Duodenal mucosa (tissue), 2 donors: ENCODE measurements at regions not wholly inside any gene's neighbourhood (a gene's known extent, or its start where the extent isn't known, plus 50 kb on each side); places are given as distances from the start of the nearest gene placed in this dataset.
"Not testable (repeated sequence)": the region's sequence is repeated elsewhere in the genome, so short reads cannot be mapped to it uniquely, and the experiment has no call there.

Source experiments
- H3K27ac ChIP-seq: one replicate; pipeline ENCODE4 v1.7.0; 2013; ENCODE audit warnings: low read depth, low read length
- H3K27me3 ChIP-seq, 2 donors: one replicate each; pipeline ENCODE4 v1.7.0; 2013; ENCODE audit warnings: low read length in 2 of 2, control low read depth in 1 of 2; ENCODE audit not compliant: insufficient read depth in 2 of 2, control insufficient read depth in 1 of 2
- H3K36me3 ChIP-seq, 2 donors: one replicate each; pipeline ENCODE4 v1.7.0; 2013; ENCODE audit warnings: low read length in 2 of 2, control low read depth in 1 of 2; ENCODE audit not compliant: insufficient read depth in 2 of 2, control insufficient read depth in 1 of 2
- H3K4me1 ChIP-seq, 2 donors: one replicate each; pipeline ENCODE4 v1.7.0; 2013; ENCODE audit warnings: low read length in 2 of 2, control low read depth in 1 of 2; ENCODE audit not compliant: insufficient read depth in 2 of 2, control insufficient read depth in 1 of 2
- H3K4me3 ChIP-seq, 2 donors: one replicate each; pipeline ENCODE4 v1.7.0; 2013; ENCODE audit warnings: low read length in 2 of 2, low read depth in 1 of 2
- H3K9ac ChIP-seq, 2 donors: one replicate each; pipeline ENCODE4 v1.7.0; 2013; ENCODE audit warnings: low read length in 2 of 2, low read depth in 1 of 2
- H3K9me3 ChIP-seq, 2 donors: one replicate each; pipeline ENCODE4 v1.7.0; 2013; ENCODE audit warnings: low read length in 2 of 2, control low read depth in 1 of 2; ENCODE audit not compliant: control insufficient read depth in 1 of 2

DNA sequence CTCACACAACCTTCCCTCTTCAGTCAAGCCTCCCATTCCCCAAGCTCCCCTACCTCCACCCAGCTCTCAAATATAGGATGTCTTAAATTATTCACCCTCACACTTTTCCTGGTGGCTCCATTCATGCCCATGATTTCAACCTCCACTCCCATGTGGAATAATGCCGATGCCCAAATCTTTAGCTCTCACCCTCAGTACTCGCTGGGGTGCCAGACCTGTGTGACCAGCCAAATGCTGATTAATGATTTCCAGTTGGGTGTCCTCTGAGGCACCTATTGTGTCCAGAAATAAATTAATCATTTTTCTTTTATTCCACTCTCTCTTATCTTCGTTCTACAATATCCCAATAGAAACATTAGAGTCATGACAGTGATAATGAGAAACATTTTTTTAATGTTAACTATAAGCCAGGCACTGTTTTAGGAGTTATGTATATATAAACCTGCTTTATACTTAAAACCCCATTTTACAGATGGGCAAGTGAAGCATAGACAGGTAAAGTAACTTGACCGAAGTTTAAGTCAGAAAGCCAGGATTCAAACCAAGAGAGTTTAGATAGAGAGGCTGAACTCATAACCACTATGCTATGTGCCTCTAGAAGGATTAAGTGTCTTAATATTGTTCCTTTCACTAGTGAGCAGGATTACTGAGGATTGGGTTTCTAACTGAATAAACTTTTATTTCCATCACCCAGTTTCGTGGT, 209.7 kb downstream of the DUSP10 start:
- Histone ChIP-seq H3K27ac (no peak overlapping the region), H3K4me3 (no peak overlapping the region), H3K9me3 (no peaks in the 10 kb centered on the region), H3K36me3 (no peaks in the 10 kb centered on the region), H3K27me3 (no peaks in the 10 kb centered on the region), H3K4me1 (no peaks in the 10 kb centered on the region), H3K9ac (no peak overlapping the region)

DNA sequence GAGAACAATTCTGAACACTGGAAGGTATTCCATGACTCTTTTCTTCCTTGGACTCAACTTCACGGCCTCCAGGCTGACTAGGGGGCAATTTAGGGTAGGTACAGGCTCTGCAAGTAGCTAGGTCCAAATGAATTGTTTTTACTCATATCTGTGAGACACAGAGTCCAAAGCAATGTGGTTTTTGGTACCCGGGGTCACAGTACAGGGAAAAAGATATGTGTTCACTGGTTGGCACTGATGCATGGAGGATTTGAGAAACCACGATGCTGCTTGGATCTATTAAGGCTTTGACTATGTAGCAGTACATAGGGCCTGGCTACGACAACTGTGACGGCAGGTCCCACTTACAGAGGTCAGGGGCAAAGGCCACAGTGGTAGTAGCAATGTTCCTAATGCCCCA, 200.6 kb downstream of the DUSP10 start:
- no peaks in the 10 kb centered on the region for H3K4me1 ChIP-seq
- no peak overlapping the region for H3K9ac ChIP-seq
- no peak overlapping the region for H3K4me3 ChIP-seq
- H3K27me3 ChIP-seq = no peaks in the 10 kb centered on the region
- no peak overlapping the region for H3K27ac ChIP-seq
- no peaks in the 10 kb centered on the region for H3K36me3 ChIP-seq
- no peaks in the 10 kb centered on the region for H3K9me3 ChIP-seq

DNA sequence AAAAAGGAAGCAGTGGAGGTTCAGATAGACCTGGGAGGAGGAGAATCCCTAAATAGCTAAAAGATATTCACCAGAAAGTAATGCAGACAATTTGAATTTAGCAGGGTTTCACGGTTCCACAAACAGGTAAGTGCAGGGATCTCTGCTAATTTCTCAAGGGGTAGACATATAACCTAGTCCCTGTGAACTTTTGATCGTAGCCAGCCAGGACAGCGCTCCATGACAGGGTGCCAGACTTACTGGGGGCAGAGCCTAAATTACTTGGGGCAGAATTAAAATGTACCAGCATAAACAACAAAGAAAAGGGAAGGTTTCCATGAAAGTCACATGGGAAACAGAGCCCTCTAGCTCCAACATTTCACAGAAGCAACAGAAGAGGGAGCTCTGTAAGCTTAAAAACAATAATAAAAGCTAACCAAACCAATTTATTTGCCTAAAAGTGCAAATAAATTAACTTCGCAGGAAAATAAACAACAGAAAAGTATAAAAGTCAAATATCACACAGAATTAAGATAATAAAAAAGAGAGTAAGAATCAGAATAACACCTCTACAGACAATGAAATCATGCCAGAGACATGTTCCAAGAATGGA, 198.3 kb downstream of the DUSP10 start:
- no peak overlapping the region for H3K27ac ChIP-seq
- H3K36me3 ChIP-seq = no peaks in the 10 kb centered on the region
- no peak overlapping the region for H3K9ac ChIP-seq

DNA sequence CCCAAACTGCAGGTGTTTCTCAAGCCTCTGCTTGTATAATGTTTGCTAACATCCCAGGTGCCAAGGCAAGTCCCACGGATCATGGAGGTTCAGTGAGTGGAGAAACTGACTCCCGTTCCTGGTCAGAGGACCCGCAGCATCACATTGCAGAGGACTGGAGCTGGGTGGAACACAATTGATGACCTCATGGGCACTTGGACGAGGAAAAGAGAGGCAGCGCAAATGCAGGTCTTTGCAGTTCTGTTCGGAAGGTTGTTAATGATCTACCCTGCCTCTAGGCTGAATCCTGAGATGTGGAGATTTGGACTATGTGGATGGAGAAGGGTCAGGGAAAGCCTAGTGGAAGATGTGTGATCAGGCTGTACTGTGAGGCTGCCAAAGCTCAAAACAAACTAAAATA, 192.9 kb downstream of the DUSP10 start:
- Histone ChIP-seq H3K4me3 (no peak overlapping the region), H3K27ac (no peak overlapping the region), H3K27me3 (no peaks in the 10 kb centered on the region), H3K36me3 (no peaks in the 10 kb centered on the region), H3K4me1 (no peaks in the 10 kb centered on the region), H3K9ac (no peak overlapping the region), H3K9me3 (no peaks in the 10 kb centered on the region)

More for the DNA sequence above, 198.3 kb downstream of the DUSP10 start:
- Histone ChIP-seq H3K9me3 (no peaks in the 10 kb centered on the region), H3K4me1 (no peaks in the 10 kb centered on the region), H3K27me3 (no peaks in the 10 kb centered on the region), H3K4me3 (no peak overlapping the region)

DNA sequence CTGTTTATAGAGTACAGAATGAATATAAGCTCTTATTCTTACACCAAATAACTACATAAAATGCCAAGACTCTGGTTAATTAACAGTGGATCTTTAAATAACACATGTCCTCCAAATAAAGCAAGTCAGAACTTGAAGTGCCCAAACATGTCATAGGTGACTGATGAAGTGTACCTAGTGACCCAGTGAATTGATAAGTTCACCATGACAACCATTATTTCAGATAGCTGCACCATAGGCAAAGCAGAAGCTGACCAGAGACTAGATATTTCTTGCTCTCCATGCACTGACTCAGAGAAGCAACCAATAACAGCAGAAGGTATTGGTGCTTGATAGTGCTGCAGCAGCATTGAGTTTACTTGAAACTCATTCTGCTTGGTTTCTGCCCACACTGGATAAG, 192.1 kb downstream of the DUSP10 start:
- Histone ChIP-seq H3K27ac (no peak overlapping the region), H3K4me3 (no peak overlapping the region), H3K4me1 (no peaks in the 10 kb centered on the region), H3K36me3 (no peaks in the 10 kb centered on the region), H3K9me3 (no peaks in the 10 kb centered on the region), H3K27me3 (no peaks in the 10 kb centered on the region), H3K9ac (no peak overlapping the region)

DNA sequence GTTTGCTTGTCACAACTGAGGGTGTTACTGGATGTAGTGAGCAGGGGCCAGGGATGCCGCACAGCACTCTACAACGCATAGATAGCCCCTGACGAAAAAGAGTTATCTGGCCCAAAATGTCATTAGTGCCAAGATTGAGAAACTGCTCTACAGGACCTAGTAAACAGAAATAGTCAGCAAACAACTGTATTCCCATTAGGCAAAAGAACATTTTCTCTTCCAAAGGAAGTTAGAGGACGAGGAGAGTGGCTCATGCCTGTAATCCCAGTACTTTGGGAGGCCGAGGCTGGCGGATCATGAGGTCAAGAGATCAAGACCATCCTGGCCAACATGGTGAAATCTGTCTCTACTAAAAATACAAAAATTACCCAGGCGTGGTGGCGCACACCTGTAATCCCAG, 189.1 kb downstream of the DUSP10 start:
- not testable (repeated sequence) for H3K36me3 ChIP-seq, H3K9me3 ChIP-seq, H3K4me1 ChIP-seq, H3K9ac ChIP-seq, H3K4me3 ChIP-seq, H3K27me3 ChIP-seq, H3K27ac ChIP-seq

DNA sequence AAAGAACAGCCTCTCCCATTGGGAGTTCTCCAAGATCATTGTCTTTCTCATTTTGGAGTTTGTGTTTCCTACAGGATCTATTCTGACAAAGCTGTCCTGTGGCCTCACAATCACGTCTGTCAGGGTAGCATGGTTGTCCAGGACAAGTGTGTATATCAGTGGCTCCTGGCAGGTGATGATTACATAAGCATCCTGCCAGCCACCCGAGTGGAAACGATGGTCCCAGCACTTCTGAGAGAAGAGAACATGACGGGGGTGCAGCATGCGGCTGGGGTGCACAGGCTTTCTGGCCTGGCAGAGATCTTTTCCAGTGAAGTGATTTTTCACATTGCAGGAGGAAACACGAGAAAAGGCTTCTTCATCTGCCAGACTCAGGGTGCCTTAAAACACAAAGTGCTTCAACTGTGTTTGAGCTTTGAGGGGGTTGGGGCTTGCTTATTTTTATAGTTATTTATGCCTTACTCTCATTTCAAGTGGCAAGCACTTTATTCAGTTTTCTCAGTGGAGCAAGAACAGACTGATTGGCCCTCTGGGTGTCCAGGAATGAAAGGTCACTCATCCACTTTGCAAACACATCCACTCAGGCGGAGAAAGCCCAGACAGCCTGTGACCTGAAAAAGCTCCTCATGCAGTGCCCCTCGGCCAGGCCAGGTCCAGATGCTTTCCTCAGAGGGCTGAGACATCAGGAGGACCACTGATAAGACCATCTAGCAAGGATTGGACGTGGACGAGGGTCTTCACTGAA, 186.0 kb downstream of the DUSP10 start:
- Histone ChIP-seq H3K9ac (no peak overlapping the region), H3K9me3 (no peaks in the 10 kb centered on the region), H3K4me1 (no peaks in the 10 kb centered on the region), H3K36me3 (no peaks in the 10 kb centered on the region), H3K27ac (no peak overlapping the region), H3K27me3 (no peaks in the 10 kb centered on the region), H3K4me3 (no peak overlapping the region)

DNA sequence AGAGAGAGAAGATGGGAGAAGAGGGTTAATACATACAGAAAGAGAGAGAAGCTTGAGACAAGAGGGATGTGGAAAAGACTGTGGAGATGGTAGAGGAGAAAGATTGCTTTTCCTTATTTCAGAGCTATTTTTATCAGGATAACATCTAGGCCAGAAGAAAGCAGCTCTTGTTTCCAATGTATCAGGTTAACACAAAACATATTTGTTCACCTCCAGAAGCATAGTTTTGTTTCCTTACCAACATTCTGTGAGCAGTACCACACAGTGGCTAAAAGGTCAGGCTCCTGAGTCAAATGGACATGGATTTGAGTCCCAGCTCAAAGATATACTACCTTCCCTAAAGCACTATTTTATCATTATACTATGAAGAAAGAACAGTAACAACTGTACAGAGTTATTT, 185.5 kb downstream of the DUSP10 start:
- H3K4me3 ChIP-seq = no peak overlapping the region
- H3K9me3 ChIP-seq = no peaks in the 10 kb centered on the region
- no peaks in the 10 kb centered on the region for H3K36me3 ChIP-seq
- no peak overlapping the region for H3K9ac ChIP-seq
- no peaks in the 10 kb centered on the region for H3K27me3 ChIP-seq
- no peak overlapping the region for H3K27ac ChIP-seq
- H3K4me1 ChIP-seq = no peaks in the 10 kb centered on the region

DNA sequence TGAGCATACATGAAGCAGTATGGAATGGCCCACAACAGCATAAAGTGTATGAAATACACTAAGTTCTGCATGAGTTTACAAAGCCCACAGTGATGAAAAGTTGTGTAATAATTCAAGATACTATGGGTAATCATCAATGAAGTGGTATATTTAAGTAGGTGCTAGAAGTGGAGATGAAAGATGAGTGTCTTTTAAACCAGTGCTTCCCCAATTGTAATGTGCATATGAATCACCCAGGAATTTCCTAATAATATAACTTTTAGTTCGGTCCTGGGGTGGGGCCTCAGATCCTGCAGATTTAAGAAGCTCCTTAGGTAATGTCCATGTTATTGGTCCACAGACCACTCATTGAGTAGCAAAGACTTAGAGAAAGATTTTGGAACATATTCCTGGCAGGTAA, 184.9 kb downstream of the DUSP10 start:
- H3K27me3 ChIP-seq = no peaks in the 10 kb centered on the region
- H3K9me3 ChIP-seq = no peaks in the 10 kb centered on the region
- H3K4me3 ChIP-seq = no peak overlapping the region

DNA sequence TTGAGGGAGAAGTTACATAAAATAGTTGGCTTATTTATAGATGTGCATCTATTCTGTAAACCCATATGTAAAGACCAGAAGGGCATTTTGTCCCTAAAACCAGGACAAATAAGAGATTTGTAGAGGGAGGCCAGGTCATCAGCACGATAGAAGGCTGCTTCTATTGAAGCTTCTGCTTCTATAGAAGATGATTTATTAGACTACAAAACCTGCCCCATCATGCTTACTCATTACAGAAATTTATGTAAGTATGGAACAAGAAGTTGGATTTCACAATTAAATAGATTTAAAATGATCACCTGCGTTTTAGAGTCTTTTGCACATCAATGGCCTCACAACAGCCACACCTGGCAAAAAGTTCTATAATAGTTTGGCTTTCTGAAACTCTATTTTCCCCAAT, 183.5 kb downstream of the DUSP10 start:
- H3K4me1 ChIP-seq = no peaks in the 10 kb centered on the region
- no peaks in the 10 kb centered on the region for H3K36me3 ChIP-seq
- no peak overlapping the region for H3K4me3 ChIP-seq
- no peaks in the 10 kb centered on the region for H3K27me3 ChIP-seq
- H3K27ac ChIP-seq = no peak overlapping the region
- no peak overlapping the region for H3K9ac ChIP-seq
- H3K9me3 ChIP-seq = no peaks in the 10 kb centered on the region

More for the DNA sequence above, 184.9 kb downstream of the DUSP10 start:
- Histone ChIP-seq H3K4me1 (no peaks in the 10 kb centered on the region), H3K27ac (no peak overlapping the region), H3K9ac (no peak overlapping the region), H3K36me3 (no peaks in the 10 kb centered on the region)
